Naive thymus-derived CD4-positive, alpha-beta T cell (primary cell): ENCODE measurements at regions not wholly inside any gene's neighbourhood (a gene's known extent, or its start where the extent isn't known, plus 50 kb on each side); places are given as distances from the start of the nearest gene placed in this dataset.
"Not testable (repeated sequence)": the region's sequence is repeated elsewhere in the genome, so short reads cannot be mapped to it uniquely, and the experiment has no call there.

ENCODE experiments used
- ATAC-seq: fragments of 150-1000 bp; cut with Tn5 transposase; 2 replicates; pipeline ENCODE4 v1.10.0; 2021; ENCODE audit warnings: mild to moderate bottlenecking, moderate library complexity
- CTCF ChIA-PET: fragments of 350-600 bp; sonication (Branson Sonifier 250); formaldehyde crosslinking; loops from one replicate; lab custom pipeline; 2021; ENCODE audit warnings: antibody characterized with exemption; lab: Charles Lee
- POLR2A ChIA-PET: fragments of 350-600 bp; sonication (Branson Sonifier 250); formaldehyde crosslinking; loops from one replicate; lab custom pipeline; 2021; ENCODE audit warnings: antibody characterized with exemption, inconsistent platforms; lab: Charles Lee
- DNase-seq, 9 donors: peaks; one replicate each; pipeline versions ENCODE4 v3.0.0 to v3.0.0-alpha.2; 2020 to 2022; ENCODE audit warnings: mixed read lengths in 1 of 9
- H3K27ac ChIP-seq: one replicate; pipeline ENCODE4 v1.7.0; 2013; ENCODE audit warnings: mild to moderate bottlenecking, low read depth, low read length, moderate library complexity
- H3K27me3 ChIP-seq, 2 donors: one replicate each; pipeline ENCODE4 v1.7.0; 2013; ENCODE audit warnings: low read length in 2 of 2, mild to moderate bottlenecking in 2 of 2, moderate library complexity in 2 of 2; ENCODE audit not compliant: control insufficient read depth in 2 of 2, insufficient read depth in 2 of 2
- H3K36me3 ChIP-seq, 3 experiments: 1 replicate in 2 of 3; 2 replicates in 1 of 3; pipeline ENCODE4 v1.7.0; 2013; ENCODE audit warnings: low read length in 3 of 3, mild to moderate bottlenecking in 3 of 3, moderate library complexity in 1 of 3; ENCODE audit not compliant: insufficient read depth in 3 of 3, control insufficient read depth in 2 of 3
- H3K4me1 ChIP-seq, 2 donors: one replicate each; pipeline ENCODE4 v1.7.0; 2013; ENCODE audit warnings: low read length in 2 of 2, mild to moderate bottlenecking in 2 of 2, moderate library complexity in 1 of 2; ENCODE audit not compliant: control insufficient read depth in 2 of 2, insufficient read depth in 2 of 2
- H3K4me3 ChIP-seq: 2 replicates; pipeline ENCODE4 v1.7.0; 2013; ENCODE audit warnings: mild to moderate bottlenecking, low read length
- H3K9me3 ChIP-seq, 3 experiments: 1 replicate in 2 of 3; 2 replicates in 1 of 3; pipeline ENCODE4 v1.7.0; 2013; ENCODE audit warnings: low read length in 3 of 3; ENCODE audit not compliant: control insufficient read depth in 2 of 3
- H3K27ac Mint-ChIP-seq, 9 donors: one replicate each; pipeline ENCODE4 v1.8.0; 2020 to 2022; ENCODE audit warnings: mixed read lengths in 9 of 9, mild to moderate bottlenecking in 8 of 9, moderate library complexity in 5 of 9, inconsistent platforms in 2 of 9
- H3K27me3 Mint-ChIP-seq, 5 donors: one replicate each; pipeline ENCODE4 v1.8.0; 2021 to 2022; ENCODE audit warnings: mixed read lengths in 5 of 5, mild to moderate bottlenecking in 1 of 5
- H3K36me3 Mint-ChIP-seq, 5 donors: one replicate each; pipeline ENCODE4 v1.8.0; 2020 to 2022; ENCODE audit warnings: mixed read lengths in 5 of 5, mild to moderate bottlenecking in 3 of 5, inconsistent platforms in 1 of 5
- H3K4me1 Mint-ChIP-seq, 7 donors: one replicate each; pipeline ENCODE4 v1.8.0; 2020 to 2022; ENCODE audit warnings: mixed read lengths in 7 of 7, mild to moderate bottlenecking in 3 of 7, inconsistent platforms in 1 of 7
- H3K4me3 Mint-ChIP-seq, 10 donors: one replicate each; pipeline ENCODE4 v1.8.0; 2020 to 2022; ENCODE audit warnings: mild to moderate bottlenecking in 10 of 10, mixed read lengths in 10 of 10, moderate library complexity in 6 of 10, inconsistent platforms in 2 of 10
- H3K9me3 Mint-ChIP-seq, 11 donors: one replicate each; pipeline ENCODE4 v1.8.0; 2020 to 2022; ENCODE audit warnings: mixed read lengths in 11 of 11, mild to moderate bottlenecking in 4 of 11, inconsistent platforms in 1 of 11, moderate library complexity in 1 of 11
- intact Hi-C, 2 donors: fragments of 100-400 bp; cut with micrococcal nuclease; formaldehyde crosslinking; loops; one replicate each; pipeline ENCODE4 v1.15.1; 2023

- Mint-ChIP-seq H3K4me1 (no peaks in the 10 kb centered on the region), H3K27me3 (no peaks in the 10 kb centered on the region), H3K27ac (no peak overlapping the region), H3K4me3 (no peak overlapping the region), H3K9me3 (peaks cover 8 to 48% (median 23%) of the 10 kb centered on the region in 11 donors), H3K36me3 (no peaks in the 10 kb centered on the region)
- no peaks in the 10 kb centered on the region for H3K36me3 ChIP-seq
- intact Hi-C loops = no loop called here
- H3K4me3 ChIP-seq = no peak overlapping the region
- H3K27me3 ChIP-seq = no peaks in the 10 kb centered on the region
- ATAC-seq = no peak
- no peaks in the 10 kb centered on the region for H3K4me1 ChIP-seq
- ChIA-PET POLR2A (no interaction called here), CTCF (no interaction called here)
- H3K27ac ChIP-seq = no peak overlapping the region
- DNase-seq = no peak
- no peaks in the 10 kb centered on the region for H3K9me3 ChIP-seq
These were observed 711.0 kb upstream of the CTNND2 start for GRCh38 chr5:12615141-12615820.

GRCh38 chr5:12614608-12615007 lies 710.4 kb upstream of the CTNND2 start:
- Histone ChIP-seq H3K4me3 (no peak overlapping the region), H3K27me3 (no peaks in the 10 kb centered on the region), H3K9me3 (no peaks in the 10 kb centered on the region), H3K4me1 (no peaks in the 10 kb centered on the region), H3K27ac (no peak overlapping the region), H3K36me3 (no peaks in the 10 kb centered on the region)
- no peaks in the 10 kb centered on the region for H3K36me3 Mint-ChIP-seq
- H3K27ac Mint-ChIP-seq = no peak overlapping the region
- intact Hi-C loops = no loop called here
- ChIA-PET CTCF (no interaction called here), POLR2A (no interaction called here)
- DNase-seq = no peak
- no peaks in the 10 kb centered on the region for H3K27me3 Mint-ChIP-seq
- ATAC-seq = no peak
- no peaks in the 10 kb centered on the region for H3K4me1 Mint-ChIP-seq
- no peak overlapping the region for H3K4me3 Mint-ChIP-seq
- H3K9me3 Mint-ChIP-seq = peaks cover 4 to 44% (median 22%) of the 10 kb centered on the region in 11 donors

DNA sequence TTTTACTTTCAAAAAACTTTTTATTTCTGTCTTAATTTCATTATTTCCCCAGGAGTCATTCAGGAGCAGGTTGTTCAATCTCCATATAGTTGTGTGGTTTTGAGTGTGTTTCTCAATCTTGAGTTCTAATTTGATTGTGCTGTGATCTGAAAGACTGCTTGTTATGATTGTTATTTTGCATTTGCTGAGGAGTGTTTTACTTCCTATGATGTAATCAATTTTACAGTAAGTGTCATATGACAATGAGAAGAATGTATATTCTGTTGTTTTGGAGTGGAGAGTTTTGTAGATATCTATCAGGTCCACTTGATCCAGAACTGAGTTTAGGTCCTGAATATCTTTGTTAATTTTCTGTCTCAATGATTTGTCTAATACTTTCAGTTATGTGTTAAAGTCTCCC lies 706.9 kb upstream of the CTNND2 start:
- DNase-seq (no peak), ATAC-seq (no peak)
- no peaks in the 10 kb centered on the region for H3K27me3 ChIP-seq
- no peaks in the 10 kb centered on the region for H3K36me3 Mint-ChIP-seq
- ChIA-PET POLR2A (no interaction called here), CTCF (no interaction called here)
- H3K9me3 ChIP-seq = no peaks in the 10 kb centered on the region
- no peak overlapping the region for H3K27ac Mint-ChIP-seq
- no peak overlapping the region for H3K27ac ChIP-seq
- H3K36me3 ChIP-seq = no peaks in the 10 kb centered on the region
- peaks cover 9 to 36% (median 17%) of the 10 kb centered on the region in 11 donors for H3K9me3 Mint-ChIP-seq
- no peak overlapping the region for H3K4me3 ChIP-seq
- intact Hi-C loops = no loop called here
- H3K4me1 ChIP-seq = no peaks in the 10 kb centered on the region
- no peaks in the 10 kb centered on the region for H3K27me3 Mint-ChIP-seq
- no peak overlapping the region for H3K4me3 Mint-ChIP-seq
- H3K4me1 Mint-ChIP-seq = no peaks in the 10 kb centered on the region

DNA sequence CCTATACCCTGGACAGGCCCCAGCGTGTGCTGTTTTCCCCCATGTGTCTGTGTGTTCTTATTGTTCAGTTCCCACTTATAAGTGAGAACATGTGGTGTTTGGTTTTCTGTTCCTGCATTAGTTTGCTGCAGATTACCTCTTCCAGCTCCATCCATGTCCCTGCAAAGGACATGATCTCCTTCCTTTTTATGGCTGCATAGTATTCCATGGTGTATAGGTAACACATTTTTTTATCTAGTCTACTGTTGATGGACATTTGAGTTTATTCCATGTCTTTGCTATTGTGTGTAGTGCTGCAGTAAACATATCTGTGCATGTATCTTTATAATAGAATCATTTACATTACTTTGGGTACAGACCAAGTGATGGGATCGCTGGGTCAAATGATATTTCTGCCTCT lies 703.6 kb upstream of the CTNND2 start:
- POLR2A ChIA-PET, H3K27ac Mint-ChIP-seq, H3K27me3 Mint-ChIP-seq, H3K9me3 ChIP-seq, CTCF ChIA-PET, H3K27me3 ChIP-seq, H3K4me1 ChIP-seq, H3K36me3 ChIP-seq, H3K4me3 ChIP-seq, ATAC-seq, H3K36me3 Mint-ChIP-seq, H3K4me3 Mint-ChIP-seq, intact Hi-C loops, DNase-seq, H3K27ac ChIP-seq, H3K4me1 Mint-ChIP-seq: not testable (repeated sequence)
- peaks cover 4 to 36% (median 17%) of the 10 kb centered on the region in 11 donors for H3K9me3 Mint-ChIP-seq

- Histone ChIP-seq H3K4me1 (no peaks in the 10 kb centered on the region), H3K36me3 (no peaks in the 10 kb centered on the region), H3K4me3 (no peak overlapping the region), H3K9me3 (no peaks in the 10 kb centered on the region), H3K27ac (no peak overlapping the region), H3K27me3 (no peaks in the 10 kb centered on the region)
- H3K27ac Mint-ChIP-seq = no peak overlapping the region
- no peak for ATAC-seq
- POLR2A ChIA-PET = no interaction called here
- intact Hi-C loops = no loop called here
- no peak overlapping the region for H3K4me3 Mint-ChIP-seq
- no peak for DNase-seq
- no peaks in the 10 kb centered on the region for H3K4me1 Mint-ChIP-seq
- peaks cover 0 to 20% (median 2%) of the 10 kb centered on the region in 11 donors for H3K9me3 Mint-ChIP-seq
- no peaks in the 10 kb centered on the region for H3K36me3 Mint-ChIP-seq
- CTCF ChIA-PET = no interaction called here
- no peaks in the 10 kb centered on the region for H3K27me3 Mint-ChIP-seq
These were observed 688.0 kb upstream of the CTNND2 start for GRCh38 chr5:12592228-12592627.

- Histone ChIP-seq H3K4me3 (no peak overlapping the region), H3K9me3 (no peaks in the 10 kb centered on the region), H3K27me3 (no peaks in the 10 kb centered on the region), H3K36me3 (no peaks in the 10 kb centered on the region), H3K27ac (no peak overlapping the region), H3K4me1 (no peaks in the 10 kb centered on the region)
- H3K27ac Mint-ChIP-seq = no peak overlapping the region
- intact Hi-C loops = no loop called here
- H3K9me3 Mint-ChIP-seq = peaks cover 0 to 24% (median 4%) of the 10 kb centered on the region in 11 donors
- CTCF ChIA-PET = no interaction called here
- DNase-seq (no peak), ATAC-seq (no peak)
- POLR2A ChIA-PET = no interaction called here
- no peaks in the 10 kb centered on the region for H3K27me3 Mint-ChIP-seq
- no peak overlapping the region for H3K4me3 Mint-ChIP-seq
- H3K36me3 Mint-ChIP-seq = no peaks in the 10 kb centered on the region
- no peaks in the 10 kb centered on the region for H3K4me1 Mint-ChIP-seq
These were observed 682.2 kb upstream of the CTNND2 start for GRCh38 chr5:12586406-12586805.

GRCh38 chr5:12578803-12579202 lies 674.6 kb upstream of the CTNND2 start:
- POLR2A ChIA-PET, H3K9me3 ChIP-seq, H3K4me3 Mint-ChIP-seq, H3K36me3 Mint-ChIP-seq, H3K4me3 ChIP-seq, H3K27ac Mint-ChIP-seq, ATAC-seq, H3K27me3 Mint-ChIP-seq, intact Hi-C loops, H3K36me3 ChIP-seq, DNase-seq, H3K27me3 ChIP-seq, H3K27ac ChIP-seq, H3K4me1 ChIP-seq, H3K4me1 Mint-ChIP-seq, CTCF ChIA-PET: not testable (repeated sequence)
- peaks cover 0 to 18% (median 2%) of the 10 kb centered on the region in 11 donors for H3K9me3 Mint-ChIP-seq
